ENCODE measurements at regions not wholly inside any gene's neighbourhood (a gene's known extent, or its start where the extent isn't known, plus 50 kb on each side); places are given as distances from the start of the nearest gene placed in this dataset.

DNA sequence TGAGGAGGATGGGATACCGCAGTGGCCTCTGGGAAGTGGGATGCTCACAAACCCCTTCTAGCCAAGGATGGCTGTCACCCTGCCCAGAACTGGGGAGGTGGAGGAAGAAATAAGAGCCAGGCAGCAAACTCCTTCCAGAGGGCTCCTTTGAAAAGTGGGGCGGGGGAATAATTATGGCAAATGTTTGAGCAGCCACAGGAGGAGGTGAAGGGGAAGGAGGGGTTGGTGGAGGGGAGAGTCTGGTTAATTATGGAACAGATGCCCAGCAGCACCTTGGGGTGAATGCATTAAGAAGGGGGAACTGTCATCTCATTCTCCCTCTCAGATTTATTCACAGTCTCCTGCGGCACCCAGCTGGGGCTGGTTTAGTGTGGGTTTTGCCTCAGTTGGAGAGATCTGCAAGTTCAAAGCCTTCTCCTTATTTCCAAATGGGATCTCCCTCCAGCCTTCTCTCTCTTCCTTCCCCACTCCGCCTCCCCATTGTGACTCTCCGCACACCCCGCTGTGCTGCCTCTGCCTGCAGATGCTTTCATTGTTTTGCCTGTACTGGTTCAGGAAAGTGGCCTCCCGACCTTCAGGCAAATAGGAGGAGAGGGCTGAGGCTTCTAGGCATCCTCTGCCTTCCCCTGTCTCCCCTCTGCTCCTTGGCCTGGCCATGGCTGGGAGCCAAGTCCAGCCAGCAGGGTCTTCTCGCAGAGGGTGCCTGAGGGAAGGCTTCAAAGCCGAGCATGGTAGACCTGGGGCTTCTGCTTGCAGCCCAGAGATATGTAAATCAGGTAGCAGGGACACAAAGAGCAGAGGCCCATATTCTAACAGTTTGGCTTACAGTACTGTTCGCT lies 457.2 kb upstream of the MEX3C start:
- FAIRE-seq, result no peak

DNA sequence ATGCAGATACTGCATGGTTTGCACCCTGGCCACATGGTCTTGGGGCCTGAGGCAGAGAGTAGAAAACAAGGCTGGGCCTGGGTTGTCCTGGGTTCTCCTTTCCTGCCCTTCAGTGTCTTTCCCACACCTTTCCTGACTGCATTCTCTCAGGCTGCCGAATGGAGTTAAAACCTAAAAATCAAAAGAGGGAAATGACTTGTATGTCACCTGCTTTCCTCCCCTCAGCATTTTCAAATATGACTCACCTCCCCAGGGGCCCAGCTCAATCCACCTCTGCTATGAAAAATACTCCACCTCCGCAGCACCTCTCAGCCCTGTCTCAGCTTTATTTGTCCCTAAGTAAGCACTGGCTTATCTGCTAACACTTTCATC lies 457.8 kb upstream of the MEX3C start:
- FAIRE-seq, result no peak

DNA sequence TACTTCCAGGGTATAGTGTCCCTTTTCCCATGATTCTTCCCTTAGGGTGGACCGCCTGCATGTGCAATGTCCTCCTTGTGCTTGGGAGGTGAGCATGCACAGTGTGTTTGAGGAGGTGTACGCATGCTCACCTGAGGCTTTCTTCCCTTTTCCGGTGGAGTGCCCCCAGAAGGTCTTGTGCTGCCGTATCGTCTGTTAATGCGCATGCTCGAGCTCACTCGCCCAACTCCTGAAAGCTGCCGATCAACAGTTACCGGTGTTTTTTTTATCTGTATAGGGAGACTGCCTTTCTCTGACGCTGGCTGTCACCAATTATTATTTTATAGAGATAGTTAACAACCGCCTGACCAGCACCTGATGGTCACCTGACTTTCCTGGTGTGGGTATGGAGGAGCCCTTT lies 458.8 kb upstream of the MEX3C start:
- FAIRE-seq, result no peak

DNA sequence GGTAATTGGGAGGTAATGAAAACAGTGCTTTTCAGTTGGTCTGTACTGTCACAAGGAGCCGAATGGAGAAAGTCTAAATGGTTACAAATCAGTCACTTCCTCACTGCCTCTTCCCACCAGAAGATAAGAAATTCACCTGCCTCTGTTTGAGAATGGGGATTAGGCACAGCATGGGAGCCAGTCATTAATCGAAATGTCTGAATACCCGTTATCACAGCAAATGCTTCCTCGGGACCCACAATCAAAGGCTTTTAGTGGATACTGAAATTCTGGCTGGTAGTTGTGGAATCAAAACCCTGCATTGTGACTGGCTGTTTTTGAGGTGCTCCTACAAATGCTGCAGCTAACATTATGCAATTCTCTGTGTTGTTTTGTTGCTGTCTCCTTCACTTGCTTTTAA lies 461.0 kb upstream of the MEX3C start:
- FAIRE-seq, result no peak

DNA sequence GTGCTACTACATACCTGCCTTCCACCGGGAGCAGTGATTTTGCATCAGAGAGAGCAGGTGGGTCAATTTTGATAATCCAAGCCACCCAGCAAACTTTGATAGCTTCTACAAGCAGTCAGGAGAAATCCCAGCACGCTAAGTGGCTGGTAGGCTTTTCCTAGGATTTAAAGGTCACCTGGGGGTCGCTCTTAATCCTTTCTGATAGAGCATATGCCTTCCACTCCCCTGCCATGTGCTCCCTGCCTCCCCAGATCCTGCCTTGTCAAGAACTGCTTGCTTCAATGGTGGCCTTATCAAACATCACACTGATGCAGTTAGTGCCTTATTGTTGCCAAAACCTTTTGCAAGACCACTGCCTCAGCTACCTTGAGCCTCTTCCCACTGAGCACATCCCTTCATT lies 462.3 kb upstream of the MEX3C start:
- no peak for FAIRE-seq

DNA sequence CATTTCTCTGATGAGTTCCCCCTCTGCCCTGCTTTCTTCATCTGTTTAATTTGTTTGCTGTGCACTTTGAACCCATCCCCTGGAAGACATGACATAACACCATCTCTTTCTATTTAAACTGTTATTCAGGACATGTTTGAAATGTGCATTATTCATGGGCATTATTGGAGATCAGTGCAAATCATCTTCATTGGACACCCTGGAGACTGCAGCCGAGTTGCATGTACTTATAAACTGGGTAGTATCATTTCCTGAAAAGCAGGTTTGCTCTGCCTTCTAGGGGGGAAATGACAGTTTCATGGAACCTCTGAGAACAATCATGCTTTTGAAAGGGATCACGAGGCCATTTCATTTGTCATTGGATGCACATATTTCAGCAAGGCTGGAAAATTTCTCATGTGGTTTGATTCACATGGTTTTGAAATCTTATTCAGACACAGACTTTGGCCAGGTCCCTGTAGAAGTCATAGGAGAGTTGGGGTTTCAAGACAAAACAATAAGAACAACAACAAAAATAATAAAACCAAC lies 462.8 kb upstream of the MEX3C start:
- FAIRE-seq, result no peak

DNA sequence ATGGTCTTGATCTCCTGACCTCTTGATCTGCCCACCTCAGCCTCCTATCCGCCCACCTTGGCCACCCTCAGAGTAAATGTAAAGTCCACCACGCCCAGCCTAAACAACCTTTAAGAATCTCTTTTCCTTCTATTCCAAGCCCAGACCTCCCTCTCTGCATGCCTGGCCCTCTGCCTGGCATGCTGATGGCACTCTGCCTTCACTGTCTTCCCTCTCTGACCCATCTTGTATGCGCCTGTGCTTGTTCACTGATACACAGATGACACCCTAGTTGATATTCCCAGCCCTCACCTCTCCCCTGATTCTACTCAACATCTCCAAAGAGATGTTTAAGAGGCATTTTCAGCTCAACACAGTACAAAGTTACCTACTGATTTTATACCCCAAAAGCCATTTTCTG lies 466.8 kb upstream of the MEX3C start:
- no peak for FAIRE-seq

DNA sequence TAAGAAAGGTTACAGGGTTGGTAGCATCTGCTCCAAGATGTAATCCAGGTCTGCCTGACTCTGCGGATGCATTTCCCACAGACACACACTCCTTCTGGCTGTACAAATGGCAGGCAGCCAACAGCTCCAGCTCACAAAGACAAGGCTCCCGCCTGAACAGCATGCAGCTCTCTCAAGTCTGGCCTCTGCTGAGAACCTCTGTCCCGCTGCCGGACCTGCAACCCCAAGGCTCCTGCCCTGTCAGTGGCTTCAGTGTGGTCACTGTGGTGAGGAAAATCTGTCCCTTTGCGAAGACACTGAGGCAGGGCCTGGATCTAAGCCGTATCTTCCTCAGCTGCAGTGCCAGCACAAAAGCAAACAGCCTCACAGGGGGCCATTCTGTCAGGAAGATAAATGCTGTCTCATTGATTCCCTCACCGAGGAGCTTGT lies 469.3 kb upstream of the MEX3C start:
- FAIRE-seq, result no peak

DNA sequence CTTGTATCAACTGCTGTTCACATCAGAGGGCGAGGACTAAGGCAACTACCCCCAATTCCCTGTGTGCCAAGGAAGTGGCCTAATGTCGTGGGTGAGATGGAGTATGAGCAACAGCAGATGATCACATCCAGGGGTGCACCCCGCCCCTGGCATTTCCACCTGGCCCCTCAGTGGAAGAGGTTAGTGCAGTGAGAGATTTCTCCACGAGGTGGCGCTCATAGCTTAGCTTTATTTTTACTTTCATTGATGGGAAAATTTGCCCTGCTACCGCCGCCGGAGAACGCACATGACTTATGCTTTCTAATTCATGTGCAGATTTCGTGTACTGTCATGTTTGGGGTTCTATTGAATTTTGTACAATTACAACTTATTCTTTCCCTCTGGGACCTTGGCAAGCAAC lies 470.6 kb upstream of the MEX3C start:
- FAIRE-seq, result no peak

DNA sequence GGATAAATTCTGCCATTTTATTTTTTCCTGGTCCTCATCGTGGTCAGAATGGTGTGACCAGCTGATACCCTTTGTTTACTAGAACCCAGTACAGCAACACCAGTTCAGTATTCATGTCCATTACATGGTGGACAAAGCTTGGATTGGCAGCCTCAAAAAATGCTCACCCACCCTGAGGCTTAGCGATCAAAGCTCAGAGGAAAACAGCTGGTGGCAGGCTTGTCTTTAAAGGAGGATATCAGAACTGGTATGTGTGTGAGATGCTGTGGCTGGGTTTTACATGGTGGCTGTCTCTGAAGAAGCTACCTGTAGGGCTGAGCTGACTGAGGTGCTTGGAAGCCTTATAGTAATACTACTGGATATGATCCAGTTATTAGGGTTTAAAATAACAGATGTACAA lies 471.1 kb upstream of the MEX3C start:
- no peak for FAIRE-seq

DNA sequence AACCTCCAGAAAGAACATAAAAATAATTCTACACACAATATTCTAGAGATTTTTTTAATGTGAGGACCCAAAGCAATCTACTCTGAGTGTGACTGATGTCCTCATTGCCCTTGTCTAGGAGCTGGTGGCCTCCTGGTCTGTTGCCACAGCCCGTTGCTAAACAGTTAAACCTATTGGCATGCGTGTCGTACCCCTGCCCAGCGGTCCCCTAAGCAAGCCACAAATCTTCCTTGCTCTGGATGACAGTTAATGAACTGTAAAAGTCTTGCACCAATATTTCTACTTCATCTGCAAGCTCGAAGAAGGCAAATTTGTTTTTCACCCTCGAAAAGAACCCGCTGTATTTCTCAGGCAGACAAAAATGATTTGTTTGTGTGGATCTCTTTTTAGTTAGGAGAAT lies 489.1 kb upstream of the MEX3C start:
- FAIRE-seq, result no peak

DNA sequence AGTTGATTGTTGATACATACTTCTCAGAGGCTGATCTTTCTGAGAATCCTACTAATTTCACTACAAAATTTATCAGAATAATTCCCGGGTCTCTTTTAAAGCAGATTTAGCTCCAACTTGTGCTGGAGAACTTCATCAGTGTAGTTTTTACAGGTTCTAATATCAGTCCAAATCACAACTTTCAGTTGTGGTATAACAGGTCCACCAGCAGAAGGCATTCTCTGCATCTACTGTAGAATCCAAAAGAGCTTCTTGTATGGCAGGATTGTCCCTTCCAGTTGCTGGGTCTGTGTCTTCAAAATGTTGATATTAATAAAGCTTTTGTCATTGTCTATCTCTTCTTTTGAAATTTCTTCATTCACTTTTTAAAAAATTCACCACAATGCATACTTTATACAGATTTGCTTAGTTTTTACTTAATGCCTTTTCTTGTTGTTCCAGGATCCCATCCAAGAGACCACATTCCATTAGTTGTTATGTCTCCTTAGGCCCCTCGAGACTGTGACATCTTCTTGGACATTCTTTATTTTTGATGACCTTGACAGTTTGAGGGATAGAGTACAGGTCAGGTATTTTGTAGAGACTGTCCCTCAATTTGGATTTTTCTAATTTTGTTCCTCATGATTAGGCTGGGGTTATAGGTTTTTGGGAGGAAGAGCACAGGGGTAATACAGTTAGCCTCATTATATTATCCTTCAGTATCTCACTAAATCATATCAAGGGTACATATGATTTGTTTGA lies 490.5 kb upstream of the MEX3C start:
- no peak for FAIRE-seq

DNA sequence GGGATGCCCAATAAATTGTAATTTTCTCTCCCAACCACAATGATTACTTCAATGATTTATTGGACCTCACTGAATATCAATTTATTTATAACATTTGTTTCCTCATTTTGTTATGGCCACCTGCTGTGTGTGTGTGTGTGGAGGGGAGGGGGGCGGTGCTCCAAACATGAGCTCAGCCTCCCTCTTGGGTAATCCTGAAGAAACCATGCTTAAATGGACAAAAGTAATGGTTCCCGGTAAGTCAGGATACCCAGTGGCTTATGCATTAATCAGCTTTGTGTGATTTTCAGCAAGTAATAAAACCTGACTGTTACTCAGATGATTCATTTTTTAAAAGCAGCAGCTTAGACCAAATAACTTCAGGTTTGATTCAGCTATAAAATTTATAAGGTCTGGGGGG lies 495.1 kb upstream of the MEX3C start:
- FAIRE-seq, result no peak

DNA sequence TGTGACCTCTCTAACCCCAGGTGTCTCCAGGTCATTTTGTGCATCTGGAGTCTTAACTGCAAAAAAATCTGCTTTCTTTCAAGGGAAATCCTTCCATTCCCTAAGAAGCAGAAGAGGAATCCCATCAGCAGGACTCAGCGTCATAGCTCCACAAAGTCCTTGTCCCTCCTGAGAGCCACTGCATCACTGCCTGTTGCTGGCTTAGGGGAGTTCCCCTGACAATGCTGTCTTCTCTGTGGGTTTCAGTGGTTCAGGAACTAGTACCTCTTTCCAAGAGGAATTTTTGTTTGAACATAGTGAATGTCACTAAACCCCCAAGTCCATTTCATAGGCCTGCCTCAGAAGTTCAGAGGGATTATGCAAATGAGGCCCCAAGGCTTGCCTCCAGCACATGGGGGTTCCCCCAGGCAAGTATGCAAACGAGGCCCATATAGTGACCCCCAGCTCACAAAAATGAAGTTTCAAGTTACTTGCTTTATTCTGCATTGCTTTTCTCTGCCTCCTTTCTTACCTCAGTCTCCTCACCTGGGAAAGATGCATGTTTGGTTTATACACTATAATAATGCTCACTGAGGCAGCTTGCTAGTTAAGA lies 513.9 kb upstream of the MEX3C start:
- FAIRE-seq, result no peak

DNA sequence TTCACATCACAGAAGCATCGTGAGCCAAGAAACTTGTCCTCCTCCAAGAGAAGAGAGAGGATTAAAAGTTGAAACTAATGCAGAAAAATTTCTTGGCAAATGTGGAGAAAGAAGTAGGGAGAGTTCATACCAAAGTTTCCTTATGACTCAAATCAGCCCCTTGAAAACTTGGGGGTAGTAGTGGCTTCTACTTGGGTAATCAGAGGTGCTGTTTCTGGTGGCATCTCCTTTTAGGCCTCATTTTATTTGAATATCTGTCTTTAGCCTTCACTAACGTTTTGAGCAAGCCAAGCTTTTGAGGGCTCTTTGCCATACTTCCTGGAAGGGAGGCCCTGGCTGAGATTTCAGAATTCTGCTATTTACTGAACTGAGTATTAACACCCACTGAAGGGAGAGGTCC lies 515.3 kb upstream of the MEX3C start:
- no peak for FAIRE-seq

DNA sequence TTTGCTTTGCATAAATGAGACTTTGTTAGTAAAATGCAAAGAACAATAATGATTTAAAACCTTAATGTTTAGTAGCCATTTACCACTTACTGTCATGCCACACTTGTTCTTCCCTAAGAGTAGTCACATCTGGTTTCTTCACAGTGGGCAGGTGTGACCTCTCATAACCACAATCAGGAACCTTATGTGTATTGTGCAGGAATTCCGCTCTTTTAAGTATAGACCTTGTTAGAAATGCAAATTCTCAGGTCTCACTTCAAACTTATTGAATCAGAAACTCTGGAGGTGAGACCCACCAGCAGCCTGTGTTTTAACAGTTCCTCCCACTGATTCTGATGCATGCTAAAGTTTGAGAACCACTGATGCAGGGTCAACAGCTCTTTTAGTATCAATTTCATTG lies 518.8 kb upstream of the MEX3C start:
- FAIRE-seq, result no peak

DNA sequence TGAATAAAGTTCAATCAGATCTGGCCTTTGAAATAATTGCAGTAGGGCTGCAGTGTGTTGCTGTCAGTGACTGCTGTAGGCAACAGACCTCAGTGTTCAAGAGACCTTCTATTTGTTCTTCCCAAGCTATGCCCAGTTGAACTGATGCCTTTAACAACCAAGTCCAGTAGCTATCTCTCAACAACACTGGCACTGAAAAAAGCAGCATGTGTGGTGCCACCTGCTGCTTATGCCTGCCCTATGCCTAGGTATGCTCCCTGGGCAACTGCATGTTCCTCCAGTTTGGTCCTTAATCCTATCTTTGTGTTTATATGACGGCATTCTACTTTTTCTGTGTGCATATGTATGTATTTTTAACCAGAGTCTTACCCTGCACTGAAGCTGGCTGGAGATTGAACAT lies 523.9 kb upstream of the MEX3C start:
- FAIRE-seq, result no peak

DNA sequence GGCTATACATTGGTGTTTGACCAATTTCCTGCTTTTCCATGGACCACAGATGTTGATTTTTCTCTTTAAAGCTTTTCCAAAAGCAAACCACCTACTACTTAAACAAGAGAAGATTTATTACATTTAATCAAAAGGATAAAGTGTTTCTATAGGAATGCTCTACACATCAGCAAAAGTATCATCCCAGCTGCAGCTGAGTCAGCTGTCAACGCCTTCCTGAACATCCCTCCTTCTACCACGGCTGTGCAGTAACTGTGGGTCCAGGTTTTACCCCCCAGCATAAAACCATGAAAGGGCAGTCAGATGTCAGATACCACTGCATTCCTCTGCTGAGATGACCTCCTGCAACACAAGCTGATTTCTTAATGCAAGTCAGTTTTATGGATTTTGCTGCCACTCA lies 524.5 kb upstream of the MEX3C start:
- no peak for FAIRE-seq

DNA sequence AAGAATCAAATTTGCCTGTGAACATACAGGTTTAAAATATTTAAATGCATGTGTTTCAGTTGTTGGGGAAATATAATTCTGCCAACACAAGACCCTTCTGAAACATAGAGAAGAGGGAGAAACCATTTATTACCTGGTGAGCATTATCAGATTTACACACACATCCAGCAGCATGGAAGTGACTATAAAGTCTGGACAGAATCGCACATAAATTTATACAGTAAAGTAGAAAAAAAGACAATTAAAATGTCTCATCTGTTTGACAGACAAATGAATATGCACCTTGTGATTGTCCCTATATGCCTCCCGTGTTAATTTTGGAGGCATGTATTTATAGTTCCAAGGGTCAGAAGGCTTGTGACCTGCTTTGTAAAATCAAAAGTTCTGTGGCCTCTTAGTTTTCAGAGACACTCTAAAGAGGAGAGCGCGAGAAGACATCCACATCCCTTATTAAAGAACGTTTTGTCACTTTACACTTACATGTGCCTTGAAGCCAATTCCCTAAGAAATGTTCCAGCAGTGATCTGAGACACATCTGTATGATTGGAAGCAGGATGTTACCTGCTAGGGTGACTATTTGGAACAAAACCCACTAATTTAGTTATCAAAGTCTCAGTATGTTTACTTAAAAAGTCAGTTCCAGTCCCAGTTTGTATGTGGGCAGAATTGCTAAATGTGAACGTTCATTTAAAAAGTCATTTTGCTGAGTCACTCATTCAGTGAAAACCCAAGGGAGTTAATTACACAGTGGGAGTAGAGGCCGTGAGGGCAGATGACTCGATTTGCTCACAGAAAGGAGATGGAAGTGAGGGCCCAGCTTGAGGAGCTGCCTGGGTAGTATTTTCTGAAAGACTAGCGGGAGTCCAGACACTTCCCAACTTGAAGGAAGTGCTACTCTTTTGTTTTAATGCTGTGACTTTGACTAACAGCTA lies 527.6 kb upstream of the MEX3C start:
- no peak for FAIRE-seq

DNA sequence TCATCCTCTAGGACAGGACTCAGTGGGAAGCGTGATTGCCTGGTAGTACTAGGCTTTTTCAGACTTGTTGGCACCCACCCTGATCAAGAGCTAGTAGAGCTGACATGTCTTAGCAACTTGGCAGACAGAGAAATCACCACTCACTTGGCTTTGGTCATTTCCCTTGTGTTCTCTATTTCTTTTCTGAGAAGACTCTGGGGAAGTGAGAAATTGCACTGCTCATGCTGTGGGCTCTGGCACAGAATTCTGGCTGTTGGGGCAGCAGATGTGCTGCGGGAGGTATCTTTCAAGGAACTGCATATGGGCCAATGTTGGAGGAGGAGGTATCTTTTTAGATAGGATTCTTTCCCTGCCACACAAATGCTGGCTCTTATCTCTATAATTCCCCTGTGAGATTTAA lies 529.1 kb upstream of the MEX3C start:
- no peak for FAIRE-seq

DNA sequence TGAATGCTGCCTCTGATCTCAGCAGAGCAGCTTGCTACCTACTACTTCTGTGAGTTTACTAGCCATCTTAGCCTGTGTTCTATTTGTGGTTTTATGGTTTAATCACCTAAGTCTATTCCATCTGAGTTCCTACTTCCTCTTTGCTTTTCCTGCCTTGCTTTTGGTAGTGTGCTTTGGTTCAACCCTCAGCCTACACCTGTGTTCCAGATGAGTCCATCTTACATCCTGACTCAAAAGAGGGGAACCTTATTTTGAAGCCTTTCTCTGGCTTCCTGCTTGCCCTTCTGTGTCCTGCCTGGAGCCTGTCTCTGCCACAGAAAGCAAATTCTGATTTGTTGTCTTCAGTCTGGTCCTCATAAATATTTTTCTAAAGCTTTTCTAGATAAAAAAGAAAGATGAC lies 530.3 kb upstream of the MEX3C start:
- no peak for FAIRE-seq

DNA sequence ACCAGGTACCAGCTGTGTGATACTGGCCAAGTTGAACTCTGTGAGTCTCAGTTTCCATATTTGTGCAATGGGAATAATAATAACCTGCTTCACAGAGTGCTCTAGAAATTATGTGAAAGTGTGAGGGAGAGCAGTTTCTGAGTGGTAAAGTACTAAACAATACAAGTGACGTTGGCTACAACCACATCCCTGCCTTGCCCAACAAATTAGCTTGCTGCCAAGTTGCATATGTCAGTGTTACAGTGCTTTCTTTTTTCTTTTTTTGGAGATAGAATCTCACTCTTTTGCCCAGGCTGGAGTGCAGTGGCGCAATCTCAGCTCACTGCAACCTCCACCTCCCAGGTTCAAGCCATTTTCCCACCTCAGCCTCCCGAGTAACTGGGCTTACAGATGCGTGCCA lies 533.6 kb upstream of the MEX3C start:
- no peak for FAIRE-seq

DNA sequence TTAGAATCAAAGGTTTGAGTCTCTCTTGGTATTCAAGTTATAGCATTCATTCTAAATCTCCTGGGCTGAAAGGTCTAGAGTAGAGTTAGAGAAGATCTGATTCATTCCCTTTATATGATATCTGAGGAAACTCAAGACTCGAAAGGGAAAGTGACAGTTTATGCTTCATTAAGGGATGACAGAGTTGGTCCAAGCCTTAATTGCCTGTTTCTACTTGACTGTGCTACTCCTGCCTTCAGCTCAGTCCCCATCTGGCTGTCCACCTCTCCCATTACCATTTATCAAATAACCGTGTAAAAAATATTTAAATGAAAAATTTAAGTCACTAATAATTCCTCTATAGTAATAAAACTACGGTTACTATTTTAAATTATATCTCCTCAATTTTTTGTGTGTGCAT lies 537.1 kb upstream of the MEX3C start:
- no peak for FAIRE-seq
